ENCODE measurements at regions not wholly inside any gene's neighbourhood (a gene's known extent, or its start where the extent isn't known, plus 50 kb on each side); places are given as distances from the start of the nearest gene placed in this dataset.
A peak's percentile ranks its signal among the peaks of the same experiment; 100 is the strongest.

- Histone ChIP-seq H3K36me3 (ENCODE audit: control insufficient read depth in 2 of 4, insufficient read depth in 4 of 4, low read length in 3 of 4) (no peaks in the 10 kb centered on the region), H3K79me2 (ENCODE audit: control insufficient read depth in 1 of 2, insufficient read depth in 2 of 2, low read length in 2 of 2) (no peaks in the 10 kb centered on the region), H3K4ac (replicated peaks; ENCODE audit: insufficient read length, low read depth, low read length) (no peak overlapping the region), H4K91ac (replicated peaks; ENCODE audit: insufficient read length, low read length) (no peak overlapping the region), H3K18ac (ENCODE audit: extremely low read depth, low read length) (no peak overlapping the region), H3K23me2 (ENCODE audit: low read depth, low read length) (no peaks in the 10 kb centered on the region), H3K4me1 (replicated peaks in 1 of 4; ENCODE audit: control insufficient read depth in 3 of 4, insufficient read depth in 4 of 4, low read length in 3 of 4) (no peaks in the 10 kb centered on the region), H3K56ac (replicated peaks; ENCODE audit: insufficient read length, low read depth, low read length) (no peak overlapping the region), H3K79me1 (ENCODE audit: low read depth, low read length) (no peaks in the 10 kb centered on the region), H4K8ac (ENCODE audit: extremely low read depth, insufficient read depth, low read length) (no peak overlapping the region), H3K14ac (ENCODE audit: insufficient read length) (no peak overlapping the region), H2BK5ac (ENCODE audit: low read depth, low read length) (no peak overlapping the region), H3K4me3 (ENCODE audit: extremely low read depth in 1 of 4, insufficient read depth in 2 of 4, low read depth in 3 of 4, low read length in 4 of 4) (no peak overlapping the region), H2BK20ac (ENCODE audit: low read length) (no peak overlapping the region), H3K23ac (ENCODE audit: insufficient read length) (no peak overlapping the region), H2BK12ac (ENCODE audit: low read depth, low read length) (no peak overlapping the region), H3K9ac (replicated peaks in 1 of 4; ENCODE audit: extremely low read depth in 1 of 4, low read depth in 3 of 4, low read length in 3 of 4) (no peak overlapping the region), H4K5ac (ENCODE audit: insufficient read length, low read depth, low read length) (no peak overlapping the region), H3K4me2 (ENCODE audit: insufficient read depth in 1 of 2, low read depth in 2 of 2, low read length in 2 of 2) (no peak overlapping the region), H2BK120ac (replicated peaks; ENCODE audit: low read depth, low read length) (no peak overlapping the region), H4K20me1 (replicated peaks in 1 of 2; ENCODE audit: control insufficient read depth in 1 of 2, insufficient read depth in 2 of 2, low read length in 2 of 2) (no peaks in the 10 kb centered on the region), H3K9me3 (ENCODE audit: insufficient read depth in 2 of 2, low read depth in 1 of 2, low read length in 1 of 2) (no peaks in the 10 kb centered on the region; a peak in 1 of 4 replicates), H2BK15ac (ENCODE audit: low read length) (no peak overlapping the region), H3K27ac (ENCODE audit: low read depth, low read length) (no peak overlapping the region), H2AFZ (ENCODE audit: low read length) (0 out of 2 replicates have a peak overlapping the region, but pooled peaks have one; percentile 22), H3K27me3 (replicated peaks in 1 of 4; ENCODE audit: control insufficient read depth in 3 of 4, extremely low read depth in 1 of 4, insufficient read depth in 3 of 4, low read length in 3 of 4) (no peaks in the 10 kb centered on the region), H2AK5ac (ENCODE audit: low read depth, low read length) (no peak overlapping the region)
- 86% methylated on average over 7 of the region's 7 CpGs; no CpG with 5 or more reads in 1 of the 2 experiments for WGBS, 2 experiments (ENCODE audit: extremely low coverage in 1 of 2, insufficient coverage in 1 of 2, insufficient read length in 1 of 2, insufficient replicate concordance in 2 of 2, low coverage in 1 of 2, low lambda C conversion rate in 2 of 2, missing lambda C conversion rate in 1 of 2)
- ChIA-PET POLR2A (ENCODE audit: partially characterized antibody) (no interaction called here), CTCF (ENCODE audit: partially characterized antibody) (interaction anchor here (1.0 kb wide), 1 partner anchor 537 kb away, joined by 4 read pairs; no protein-coding TSS in a partner anchor)
- FAIRE-seq (no peak), DNase-seq (ENCODE audit: low read depth in 1 of 2, low spot score in 2 of 2) (no peak)
- TF ChIP-seq SP1 (IDR thresholded peaks at IDR 0.05; ENCODE audit: low read depth, low read length) (no peak), HDAC2 (IDR thresholded peaks at IDR 0.05; ENCODE audit: borderline replicate concordance in 1 of 2, low read depth in 2 of 2, low read length in 2 of 2) (no peak), EZH2 (IDR thresholded peaks at IDR 0.05; ENCODE audit: low read depth, low read length, severe bottlenecking) (no peak), JUND (IDR thresholded peaks at IDR 0.05; ENCODE audit: low read length) (no peak), SP2 (IDR thresholded peaks at IDR 0.05; ENCODE audit: low read length) (no peak), NANOG (IDR thresholded peaks at IDR 0.05; ENCODE audit: insufficient read depth, low read depth, low read length, poor library complexity, severe bottlenecking) (no peak)
Observed at GRCh38 chr3:103210583-103210982, 775.8 kb downstream of the ZPLD1 start.
